SK-N-SH treated with all-trans-retinoic acid at 6 μM for 48 hours (cell line): ENCODE measurements at regions not wholly inside any gene's neighbourhood (a gene's known extent, or its start where the extent isn't known, plus 50 kb on each side); places are given as distances from the start of the nearest gene placed in this dataset.
"Not testable (repeated sequence)": the region's sequence is repeated elsewhere in the genome, so short reads cannot be mapped to it uniquely, and the experiment has no call there.

Experiments used
- ARNTL ChIP-seq: fragments of 450-650 bp; formaldehyde crosslinking; IDR thresholded peaks from 2 replicates; pipeline ENCODE4 v1.5.0; 2020; ENCODE audit warnings: low read depth, mild to moderate bottlenecking, moderate library complexity, borderline replicate concordance
- BACH2 ChIP-seq: fragments of 250-450 bp; sonication (Bioruptor Pico); IDR thresholded peaks from 2 replicates; pipeline ENCODE4 v1.9.0; 2021; ENCODE audit warnings: mild to moderate bottlenecking, borderline replicate concordance
- GLIS3 ChIP-seq: fragments of 250-450 bp; sonication (Bioruptor Pico); IDR thresholded peaks from 2 replicates; pipeline ENCODE4 v1.5.0; 2020; ENCODE audit warnings: mild to moderate bottlenecking, moderate library complexity

- TF ChIP-seq BACH2 (CRISPR knock-in tag); GLIS3; ARNTL (CRISPR knock-in tag): not testable (repeated sequence)
Measured at GRCh38 chr14:83919675-83920074, 1610.3 kb upstream of the FLRT2 start.
